ENCODE measurements at regions not wholly inside any gene's neighbourhood (a gene's known extent, or its start where the extent isn't known, plus 50 kb on each side); places are given as distances from the start of the nearest gene placed in this dataset.

DNA sequence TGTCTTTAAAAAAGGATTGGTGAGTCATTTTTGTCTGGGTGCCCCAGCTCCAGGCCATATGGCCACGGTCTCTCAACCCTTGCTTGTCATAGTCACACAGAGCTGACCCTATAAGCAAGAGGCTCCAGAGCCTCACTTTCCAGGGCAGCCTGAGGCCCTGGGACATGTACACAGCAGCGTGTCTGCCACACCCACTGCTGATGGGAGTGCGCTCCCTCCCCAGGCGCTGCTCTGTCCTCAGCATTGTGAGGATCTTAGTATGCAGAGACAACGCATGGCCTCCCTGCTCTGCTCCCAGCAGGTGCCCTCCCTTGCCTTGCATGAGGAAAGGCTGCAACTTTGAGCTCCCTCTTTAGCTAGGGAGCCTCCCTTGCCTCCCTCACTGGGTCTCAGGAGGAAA is 80.8 kb upstream of the CRHR1 start:
- no peaks in the 10 kb centered on the region for H3K36me3 Mint-ChIP-seq
- peaks cover 62% of the 10 kb centered on the region for H3K27me3 Mint-ChIP-seq
- ATAC-seq = no peak
- no peak overlapping the region for H3K27ac Mint-ChIP-seq
- H3K4me1 Mint-ChIP-seq = no peaks in the 10 kb centered on the region
- H3K4me3 Mint-ChIP-seq = no peak overlapping the region
- H3K9me3 Mint-ChIP-seq = peaks cover 3% of the 10 kb centered on the region

DNA sequence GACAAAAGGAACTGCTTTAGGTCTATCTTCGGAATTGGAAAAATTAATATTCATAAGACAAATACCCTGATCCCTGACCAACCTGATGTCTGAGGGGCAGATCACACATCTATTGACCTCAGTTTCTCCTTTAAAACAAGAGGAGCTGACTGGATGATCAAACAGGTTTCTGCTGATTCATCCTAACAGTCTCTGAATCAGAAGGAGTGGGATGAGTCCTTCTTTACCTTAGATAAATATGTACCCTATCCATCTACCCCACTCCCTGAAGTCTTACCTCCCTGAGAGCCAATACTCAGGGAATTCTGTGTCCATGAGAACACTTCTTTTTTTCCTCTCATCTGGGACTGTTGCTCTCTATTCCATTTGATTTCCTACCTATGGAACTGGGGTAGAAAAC is 80.3 kb upstream of the CRHR1 start:
- Mint-ChIP-seq H3K4me1 (no peaks in the 10 kb centered on the region), H3K9me3 (peaks cover 3% of the 10 kb centered on the region), H3K27ac (no peak overlapping the region), H3K4me3 (no peak overlapping the region), H3K36me3 (no peaks in the 10 kb centered on the region), H3K27me3 (peaks cover 64% of the 10 kb centered on the region)
- ATAC-seq = no peak

DNA sequence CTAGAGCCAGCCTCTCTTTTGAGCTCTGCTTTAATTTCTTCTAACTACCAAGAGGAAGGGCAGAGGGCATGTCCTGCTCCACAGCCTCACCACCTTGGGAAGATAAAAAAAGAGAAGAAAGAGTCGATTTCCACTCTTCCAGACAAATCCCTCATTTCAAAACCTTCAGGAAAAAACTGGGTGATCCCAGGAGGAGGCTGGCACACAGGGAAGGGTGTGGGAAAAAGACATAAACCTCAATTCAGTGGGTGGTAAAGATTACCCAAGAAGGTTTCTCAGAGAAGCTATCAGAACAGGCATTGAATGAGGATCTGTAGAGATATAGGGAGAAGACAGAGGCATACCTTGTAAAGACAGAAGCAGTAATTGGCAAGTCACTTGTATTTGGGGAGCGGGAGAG is 79.9 kb upstream of the CRHR1 start:
- Mint-ChIP-seq H3K27ac (no peak overlapping the region), H3K36me3 (no peaks in the 10 kb centered on the region), H3K9me3 (peaks cover 3% of the 10 kb centered on the region), H3K27me3 (peaks cover 64% of the 10 kb centered on the region), H3K4me1 (no peaks in the 10 kb centered on the region), H3K4me3 (no peak overlapping the region)
- no peak for ATAC-seq

DNA sequence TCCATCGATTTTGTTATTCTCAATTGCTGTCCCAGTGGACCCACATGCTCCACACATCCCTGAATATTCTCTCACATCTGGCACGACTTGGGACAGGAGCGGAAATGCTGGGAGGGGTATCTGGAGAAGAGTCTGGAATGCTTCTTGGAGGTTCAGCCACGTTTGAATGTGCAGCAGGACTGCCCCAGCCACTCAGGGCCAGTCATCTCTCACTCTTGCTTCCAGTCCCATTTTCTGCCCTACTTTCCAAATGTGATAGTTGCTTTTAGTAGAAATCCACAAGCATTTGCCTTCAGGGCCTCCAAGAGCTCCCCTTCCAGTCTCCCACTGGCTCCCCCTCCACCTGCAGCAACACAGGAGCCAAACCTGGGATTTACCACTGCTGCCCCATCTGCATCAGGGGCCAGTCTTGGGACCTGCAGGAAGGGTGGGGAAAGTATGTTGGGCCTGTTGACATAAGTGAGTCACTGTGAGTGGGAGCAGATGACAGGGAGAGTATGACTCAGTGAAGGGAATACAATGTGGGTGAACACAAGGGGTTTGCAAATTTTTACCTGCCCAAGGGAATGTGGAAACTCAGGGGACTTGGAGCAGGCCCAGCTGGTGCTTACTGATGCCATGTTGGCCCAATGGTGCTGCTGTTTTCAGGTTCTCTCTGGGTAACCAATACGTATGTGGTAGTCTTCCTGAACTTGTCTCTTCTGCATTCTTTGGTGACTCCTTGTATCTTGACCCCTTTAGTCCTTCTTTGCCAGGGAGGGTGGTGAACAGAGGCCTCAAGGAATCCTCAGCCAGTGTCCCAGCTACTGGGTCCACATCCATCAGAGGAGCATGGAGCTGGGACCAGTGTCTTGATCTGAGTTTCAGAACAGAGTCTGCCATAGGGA is 78.8 kb upstream of the CRHR1 start:
- Mint-ChIP-seq H3K4me3 (no peak overlapping the region), H3K27ac (no peak overlapping the region), H3K27me3 (peaks cover 64% of the 10 kb centered on the region), H3K9me3 (peaks cover 3% of the 10 kb centered on the region), H3K4me1 (no peaks in the 10 kb centered on the region), H3K36me3 (no peaks in the 10 kb centered on the region)
- no peak for ATAC-seq

DNA sequence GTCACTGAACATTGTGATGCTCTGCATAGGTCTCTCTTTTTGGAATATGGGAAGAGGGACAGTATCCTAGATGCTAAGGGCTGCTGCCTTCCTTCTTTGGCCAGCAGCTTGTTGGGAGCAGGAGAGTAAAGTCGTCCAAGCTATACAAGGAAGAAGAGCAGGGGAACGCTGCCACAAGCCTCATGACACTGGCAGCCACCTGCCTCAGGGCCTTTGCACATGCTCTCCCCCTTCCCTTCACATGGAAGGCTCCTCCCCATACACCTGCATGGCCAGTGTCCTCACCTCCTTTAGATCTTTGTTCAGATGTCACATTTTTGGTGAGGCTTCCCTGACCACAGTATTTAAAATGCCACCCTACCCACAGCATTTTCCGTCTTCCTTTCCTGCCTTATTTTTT is 78.1 kb upstream of the CRHR1 start:
- Mint-ChIP-seq H3K27ac (no peak overlapping the region), H3K36me3 (no peaks in the 10 kb centered on the region), H3K9me3 (peaks cover 3% of the 10 kb centered on the region), H3K27me3 (peaks cover 67% of the 10 kb centered on the region), H3K4me1 (no peaks in the 10 kb centered on the region), H3K4me3 (no peak overlapping the region)
- ATAC-seq = no peak

DNA sequence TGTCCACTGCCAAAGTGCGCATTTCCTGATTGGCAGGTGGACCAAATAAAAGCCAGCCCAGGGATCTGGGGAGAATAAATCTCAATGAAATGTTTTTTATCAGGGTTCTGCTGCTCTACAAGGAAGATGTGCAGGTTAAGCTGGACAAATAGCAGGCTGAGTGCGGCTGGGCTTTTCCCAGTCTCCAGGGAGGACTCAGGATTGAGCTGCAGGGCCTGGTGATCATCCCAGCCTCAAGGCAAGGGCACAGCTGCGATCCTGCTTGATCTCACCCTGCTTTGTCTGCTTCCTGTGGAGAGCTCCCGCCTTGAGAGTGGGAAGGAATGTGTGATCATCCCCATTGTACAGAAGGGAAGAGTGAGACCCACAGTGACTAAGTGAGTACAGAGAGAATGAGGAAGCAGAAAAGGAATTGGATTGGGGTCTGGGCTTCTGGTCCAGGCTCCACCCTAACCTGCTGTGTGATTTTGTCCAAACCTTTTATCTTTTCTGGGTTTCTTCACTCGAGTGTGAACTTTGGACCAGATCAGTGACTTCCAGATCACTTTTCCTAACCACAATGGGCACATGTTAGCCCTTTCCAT is 75.3 kb upstream of the CRHR1 start:
- Mint-ChIP-seq H3K36me3 (no peaks in the 10 kb centered on the region), H3K9me3 (peaks cover 3% of the 10 kb centered on the region), H3K27ac (no peak overlapping the region), H3K4me3 (no peak overlapping the region), H3K4me1 (no peaks in the 10 kb centered on the region), H3K27me3 (peaks cover 67% of the 10 kb centered on the region)
- no peak for ATAC-seq

DNA sequence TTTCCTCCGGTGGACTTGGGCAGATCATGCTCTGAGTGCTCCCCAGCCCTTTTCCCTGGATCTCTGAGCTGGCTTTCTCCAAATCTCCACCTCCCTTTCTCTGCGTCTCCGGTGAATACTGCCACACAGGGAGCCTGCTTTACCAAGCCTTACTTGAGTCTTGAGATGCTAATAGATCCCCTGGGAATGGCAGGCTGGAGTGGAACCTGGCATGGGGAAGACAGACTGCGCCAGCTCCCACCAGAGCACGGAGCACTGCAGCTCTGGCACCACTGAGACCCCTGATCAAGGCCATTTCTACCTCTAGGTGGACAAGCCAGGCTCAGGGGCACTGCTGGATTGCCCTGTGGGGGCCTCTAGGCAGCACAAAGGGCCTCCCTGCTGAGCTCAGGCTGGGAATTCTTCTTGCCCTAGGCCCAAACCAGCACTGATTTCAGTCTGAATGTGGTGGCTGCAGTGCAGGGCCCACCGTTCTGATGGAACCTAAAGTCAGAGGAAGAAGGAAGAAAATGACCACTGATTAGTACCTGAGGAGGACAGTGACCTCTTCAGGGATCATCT is 74.3 kb upstream of the CRHR1 start:
- no peak for ATAC-seq
- no peaks in the 10 kb centered on the region for H3K36me3 Mint-ChIP-seq
- peaks cover 3% of the 10 kb centered on the region for H3K9me3 Mint-ChIP-seq
- H3K27me3 Mint-ChIP-seq = peaks cover 64% of the 10 kb centered on the region
- no peaks in the 10 kb centered on the region for H3K4me1 Mint-ChIP-seq
- no peak overlapping the region for H3K27ac Mint-ChIP-seq
- H3K4me3 Mint-ChIP-seq = no peak overlapping the region

DNA sequence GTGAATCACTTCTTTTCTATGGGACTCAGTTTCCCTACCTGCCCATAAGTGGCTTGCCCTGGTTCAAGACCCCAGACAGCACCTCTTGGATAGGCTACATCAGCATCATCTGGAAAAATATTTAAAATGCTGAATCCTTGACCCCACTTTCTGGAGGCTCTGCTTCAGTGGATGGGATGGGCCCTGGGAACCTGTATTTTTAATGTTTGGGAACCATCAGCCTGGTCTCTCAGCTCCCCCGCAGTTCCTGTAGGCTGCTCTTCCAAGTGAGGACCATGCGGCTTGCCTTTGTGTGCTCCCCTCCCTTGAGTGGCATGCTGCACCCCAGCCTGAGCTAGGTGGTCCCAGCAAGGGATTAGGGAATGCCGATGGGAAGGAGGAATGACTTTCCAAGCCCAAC is 68.3 kb upstream of the CRHR1 start:
- no peak for ATAC-seq
- no peaks in the 10 kb centered on the region for H3K36me3 Mint-ChIP-seq
- H3K9me3 Mint-ChIP-seq = no peaks in the 10 kb centered on the region
- peaks cover 6% of the 10 kb centered on the region for H3K4me1 Mint-ChIP-seq
- no peak overlapping the region for H3K27ac Mint-ChIP-seq
- H3K4me3 Mint-ChIP-seq = no peak overlapping the region
- H3K27me3 Mint-ChIP-seq = peaks cover 53% of the 10 kb centered on the region

DNA sequence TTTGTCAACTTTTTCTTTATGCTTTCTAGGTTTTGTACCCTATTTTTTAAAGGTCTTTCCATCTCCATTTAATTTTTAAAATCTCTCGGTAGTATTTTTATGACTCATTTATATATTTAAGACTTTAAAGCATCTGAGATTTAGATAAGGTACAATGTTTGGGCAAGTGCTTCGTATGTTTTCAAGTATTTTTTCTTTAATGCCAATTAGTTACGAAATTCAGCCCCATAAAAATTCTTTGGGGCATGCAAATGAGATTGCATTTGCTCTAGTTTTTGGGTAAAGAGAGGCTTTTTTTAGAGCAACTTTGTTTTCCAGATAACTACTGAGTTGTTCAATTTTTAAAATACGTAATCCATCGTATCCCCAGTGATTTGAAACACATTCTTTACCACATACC is 65.3 kb upstream of the CRHR1 start:
- Mint-ChIP-seq H3K27me3 (peaks cover 72% of the 10 kb centered on the region), H3K27ac (no peak overlapping the region), H3K9me3 (peaks cover under 1% of the 10 kb centered on the region), H3K4me3 (no peak overlapping the region), H3K4me1 (peaks cover 6% of the 10 kb centered on the region), H3K36me3 (peaks cover 1% of the 10 kb centered on the region)
- no peak for ATAC-seq

DNA sequence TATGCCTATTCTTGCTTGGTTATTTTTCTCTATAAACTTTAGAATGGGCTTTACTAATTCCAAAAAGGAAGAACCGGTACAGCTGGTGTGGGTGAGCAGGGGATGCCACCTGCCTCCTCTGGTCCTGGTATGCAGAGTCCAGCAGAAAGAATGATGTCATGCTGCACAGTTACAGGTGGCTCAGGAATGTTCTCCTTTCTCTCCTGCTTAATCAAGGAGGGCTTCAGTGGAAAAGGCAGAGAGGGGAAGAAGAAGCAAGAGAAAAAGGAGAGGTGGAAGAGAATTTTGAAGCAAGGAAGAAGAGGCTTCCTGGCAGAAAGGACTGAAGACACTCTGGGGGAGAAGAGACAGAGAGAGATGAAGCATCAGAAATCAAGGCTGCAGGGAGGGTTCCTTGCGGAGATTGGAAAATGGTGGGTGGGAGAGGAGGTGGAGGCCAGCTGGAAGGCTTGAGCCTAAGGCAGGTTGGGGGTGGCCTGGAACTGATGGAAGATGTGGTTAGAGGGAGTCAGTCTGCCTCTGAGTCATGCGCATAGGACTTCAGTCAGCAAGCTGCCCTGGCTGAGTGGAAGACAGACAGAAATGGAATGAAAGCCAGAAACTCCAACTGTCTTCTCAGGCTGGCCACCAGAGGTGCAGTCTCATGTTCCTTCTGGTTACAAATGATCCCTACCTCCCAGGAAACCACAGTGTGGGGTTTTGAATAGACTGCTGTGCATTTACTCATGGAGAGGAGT is 64.6 kb upstream of the CRHR1 start:
- peaks cover 6% of the 10 kb centered on the region for H3K4me1 Mint-ChIP-seq
- H3K27me3 Mint-ChIP-seq = peaks cover 74% of the 10 kb centered on the region
- H3K4me3 Mint-ChIP-seq = no peak overlapping the region

DNA sequence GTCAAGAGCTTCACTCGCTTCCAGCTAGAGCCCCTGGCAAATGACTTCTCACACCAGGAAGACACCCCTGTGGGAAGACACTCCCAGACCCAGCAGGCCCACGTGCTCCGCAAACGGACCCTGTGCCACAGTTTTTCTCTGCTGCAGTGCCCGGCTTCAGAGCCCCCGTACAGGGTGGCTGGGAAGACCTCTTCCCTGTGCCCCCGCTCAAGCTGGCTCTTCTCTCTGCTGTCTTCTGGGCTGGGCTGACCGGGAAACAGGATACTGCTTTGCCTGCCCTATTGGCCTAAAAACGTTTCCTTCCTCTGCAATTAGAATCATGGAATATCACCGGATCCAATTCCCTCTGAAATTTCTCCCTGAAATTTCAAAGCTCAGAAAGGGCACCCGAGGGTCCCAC is 63.7 kb upstream of the CRHR1 start:
- ATAC-seq = no peak
- Mint-ChIP-seq H3K27me3 (peaks cover 70% of the 10 kb centered on the region), H3K4me1 (peaks cover 6% of the 10 kb centered on the region), H3K36me3 (peaks cover 5% of the 10 kb centered on the region), H3K27ac (no peak overlapping the region), H3K4me3 (no peak overlapping the region), H3K9me3 (peaks cover 7% of the 10 kb centered on the region)

More for the DNA sequence above, 64.6 kb upstream of the CRHR1 start:
- Mint-ChIP-seq H3K9me3 (peaks cover 4% of the 10 kb centered on the region), H3K36me3 (peaks cover 5% of the 10 kb centered on the region), H3K27ac (no peak overlapping the region)
- ATAC-seq = no peak

DNA sequence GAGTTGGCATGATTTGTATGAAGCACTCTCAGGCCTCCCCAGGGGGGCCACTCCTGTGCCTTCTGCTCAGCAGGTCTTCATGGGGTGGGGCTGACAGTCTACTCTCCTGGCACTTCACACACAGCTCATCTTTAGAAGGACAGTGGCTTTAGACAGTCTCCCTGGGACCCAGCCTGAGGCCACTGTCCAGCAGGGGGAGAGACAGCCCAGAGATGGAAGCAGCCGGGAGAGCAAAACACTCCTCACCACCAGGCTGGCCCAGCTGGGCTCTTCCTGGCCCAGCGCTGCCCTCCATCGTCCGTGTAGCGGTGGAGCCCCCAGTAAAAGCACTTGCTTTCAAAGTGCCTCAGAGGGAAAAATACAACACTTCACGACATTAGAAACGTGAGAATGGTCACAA is 62.0 kb upstream of the CRHR1 start:
- no peak overlapping the region for H3K4me3 Mint-ChIP-seq
- H3K9me3 Mint-ChIP-seq = peaks cover 11% of the 10 kb centered on the region
- no peak for ATAC-seq
- H3K27me3 Mint-ChIP-seq = peaks cover 76% of the 10 kb centered on the region
- peaks cover 6% of the 10 kb centered on the region for H3K4me1 Mint-ChIP-seq
- H3K36me3 Mint-ChIP-seq = peaks cover 5% of the 10 kb centered on the region
- H3K27ac Mint-ChIP-seq = no peak overlapping the region

DNA sequence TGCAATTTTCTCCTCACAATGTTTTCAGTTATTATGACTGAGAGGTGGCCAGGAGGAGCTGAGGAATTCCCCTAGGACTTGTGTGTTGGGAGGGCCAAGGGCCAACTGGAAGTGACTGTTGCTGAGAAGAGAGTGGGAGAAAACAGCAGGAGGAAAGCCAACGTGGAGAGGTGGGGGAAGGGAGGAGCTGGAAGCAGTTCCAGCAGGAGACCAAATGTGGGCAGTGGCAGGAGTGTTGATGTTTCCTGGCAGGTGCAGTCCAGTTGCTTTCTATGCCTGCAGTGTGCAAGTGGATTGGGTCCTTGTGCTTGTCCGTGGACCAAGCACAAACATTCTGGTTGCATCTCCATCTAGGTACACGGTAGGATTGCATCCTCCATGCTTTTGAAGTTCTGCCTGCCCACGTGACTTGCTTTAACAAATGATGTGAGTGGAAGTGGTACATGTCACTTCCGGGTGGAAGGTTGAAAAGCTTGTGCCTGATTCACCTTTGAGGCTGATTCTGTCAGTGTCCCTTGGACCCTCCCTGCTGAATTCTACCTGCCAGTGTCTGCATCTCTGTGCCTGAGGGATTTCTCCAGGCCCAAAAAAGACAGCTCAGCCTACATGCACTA is 54.7 kb upstream of the CRHR1 start:
- Mint-ChIP-seq H3K4me3 (no peak overlapping the region), H3K27ac (no peak overlapping the region), H3K27me3 (peaks cover 82% of the 10 kb centered on the region), H3K36me3 (no peaks in the 10 kb centered on the region), H3K9me3 (peaks cover 22% of the 10 kb centered on the region), H3K4me1 (no peaks in the 10 kb centered on the region)
- no peak for ATAC-seq

DNA sequence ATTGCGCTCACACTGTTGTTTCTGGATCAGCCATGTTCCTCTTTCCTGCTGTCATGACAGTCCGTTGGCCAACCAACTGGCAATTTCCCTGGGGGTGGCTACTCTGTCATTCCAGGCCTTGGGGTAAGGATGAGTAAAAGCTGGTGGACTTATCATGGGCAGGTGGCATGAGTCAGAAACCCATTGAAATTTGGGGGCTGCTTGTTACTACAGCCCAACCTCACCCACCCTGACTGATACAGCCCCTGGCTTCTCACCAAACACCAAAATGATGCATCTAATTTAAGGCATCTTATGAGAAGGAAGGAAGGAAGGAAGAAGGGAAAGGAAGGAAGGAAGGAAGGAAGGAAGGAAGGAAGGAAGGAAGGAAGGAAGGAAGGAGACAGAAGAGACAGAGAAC is 53.9 kb upstream of the CRHR1 start:
- Mint-ChIP-seq H3K27ac (no peak overlapping the region), H3K4me3 (no peak overlapping the region), H3K4me1 (no peaks in the 10 kb centered on the region), H3K36me3 (no peaks in the 10 kb centered on the region), H3K9me3 (peaks cover 22% of the 10 kb centered on the region), H3K27me3 (peaks cover 79% of the 10 kb centered on the region)
- no peak for ATAC-seq

DNA sequence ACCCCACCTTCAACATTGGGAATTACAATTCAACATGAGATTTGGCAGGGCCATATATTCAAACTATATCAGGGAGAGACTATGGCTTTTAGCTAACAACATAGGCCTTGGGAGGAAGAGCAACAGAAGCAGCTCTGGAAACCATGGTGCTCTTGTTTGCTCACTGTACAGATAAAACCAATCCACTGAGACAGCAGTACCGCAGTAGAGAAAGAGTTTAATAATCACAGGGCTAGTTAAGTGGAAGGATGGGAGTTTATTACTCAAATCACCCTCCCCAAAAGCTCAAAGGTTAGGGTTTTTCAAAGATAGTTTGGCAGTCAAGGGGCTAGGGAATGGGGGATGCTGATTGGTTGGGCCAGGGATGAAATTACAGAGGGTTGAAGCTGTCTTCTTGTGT is 52.7 kb upstream of the CRHR1 start:
- H3K27ac Mint-ChIP-seq = no peak overlapping the region
- peaks cover 20% of the 10 kb centered on the region for H3K9me3 Mint-ChIP-seq
- H3K36me3 Mint-ChIP-seq = no peaks in the 10 kb centered on the region
- no peaks in the 10 kb centered on the region for H3K4me1 Mint-ChIP-seq
- no peak overlapping the region for H3K4me3 Mint-ChIP-seq
- H3K27me3 Mint-ChIP-seq = peaks cover 71% of the 10 kb centered on the region
- no peak for ATAC-seq
